HG03469 (cell line): ENCODE measurements at regions not wholly inside any gene's neighbourhood (a gene's known extent, or its start where the extent isn't known, plus 50 kb on each side); places are given as distances from the start of the nearest gene placed in this dataset.

ENCODE experiments used
- ATAC-seq: cut with Tn5 transposase; IDR thresholded peaks from one replicate; pipeline ENCODE4 v1.9.1; 2021; ENCODE audit warnings: mild to moderate bottlenecking, moderate library complexity, moderate number of reproducible peaks; ENCODE audit not compliant: unreplicated experiment

- ATAC-seq, result no peak
These were observed 283.2 kb upstream of the CPEB2 start for GRCh38 chr4:14719053-14719452.

GRCh38 chr4:14726441-14726840 lies 275.8 kb upstream of the CPEB2 start:
- no peak for ATAC-seq

GRCh38 chr4:14726877-14727361 lies 275.4 kb upstream of the CPEB2 start:
- ATAC-seq, result no peak

GRCh38 chr4:14729282-14730000 lies 272.8 kb upstream of the CPEB2 start:
- ATAC-seq, result no peak

GRCh38 chr4:14742054-14742453 lies 260.2 kb upstream of the CPEB2 start:
- ATAC-seq, result no peak

- no peak for ATAC-seq
These were observed 259.1 kb upstream of the CPEB2 start for GRCh38 chr4:14743172-14743571.

GRCh38 chr4:14743601-14744000 lies 258.7 kb upstream of the CPEB2 start:
- no peak for ATAC-seq

- ATAC-seq, result no peak
These were observed 257.9 kb upstream of the CPEB2 start for GRCh38 chr4:14744346-14744745.

GRCh38 chr4:14749910-14750309 lies 252.4 kb upstream of the CPEB2 start:
- peak; percentile 64 for ATAC-seq

GRCh38 chr4:14752341-14753046 lies 249.8 kb upstream of the CPEB2 start:
- ATAC-seq, result no peak

GRCh38 chr4:14767142-14767541 lies 235.1 kb upstream of the CPEB2 start:
- peak; percentile 74 for ATAC-seq

GRCh38 chr4:14768449-14768848 lies 233.8 kb upstream of the CPEB2 start:
- ATAC-seq, result no peak

GRCh38 chr4:14769993-14770392 lies 232.3 kb upstream of the CPEB2 start:
- ATAC-seq, result no peak

GRCh38 chr4:14771094-14771493 lies 231.2 kb upstream of the CPEB2 start:
- ATAC-seq, result no peak

GRCh38 chr4:14771504-14772175 lies 230.6 kb upstream of the CPEB2 start:
- ATAC-seq, result no peak

GRCh38 chr4:14772388-14772787 lies 229.9 kb upstream of the CPEB2 start:
- no peak for ATAC-seq

- ATAC-seq, result peak; percentile 97
These were observed 219.0 kb upstream of the CPEB2 start for GRCh38 chr4:14783011-14783877.

- ATAC-seq, result no peak
These were observed 215.1 kb upstream of the CPEB2 start for GRCh38 chr4:14787221-14787620.

- ATAC-seq, result no peak
These were observed 214.4 kb upstream of the CPEB2 start for GRCh38 chr4:14787894-14788293.

GRCh38 chr4:14790494-14790893 lies 211.8 kb upstream of the CPEB2 start:
- ATAC-seq, result peak; percentile 51

- no peak for ATAC-seq
These were observed 209.5 kb upstream of the CPEB2 start for GRCh38 chr4:14792702-14793227.
